ENCODE measurements at regions not wholly inside any gene's neighbourhood (a gene's known extent, or its start where the extent isn't known, plus 50 kb on each side); places are given as distances from the start of the nearest gene placed in this dataset.

DNA sequence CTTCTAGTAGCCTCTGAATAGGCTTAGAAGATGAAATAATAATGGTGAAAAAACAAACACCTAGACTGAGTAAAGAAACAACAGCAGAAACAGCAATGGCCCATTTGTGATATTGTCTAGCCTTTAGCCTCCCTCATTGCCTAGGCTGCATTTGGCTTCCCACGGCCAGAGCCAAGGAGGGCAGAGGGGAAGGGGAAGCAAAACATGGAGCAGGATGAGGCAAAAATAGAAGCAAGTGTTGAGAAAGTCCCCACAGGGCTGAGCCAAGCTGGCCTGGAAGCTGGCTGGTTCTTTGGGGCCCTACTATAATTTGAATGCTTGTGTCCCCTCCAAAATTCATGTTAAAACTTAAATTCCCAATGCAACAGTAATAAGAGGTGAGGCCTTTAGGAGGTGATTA, 60.2 kb upstream of the KSR1 start:
- DNase-seq = no peak

DNA sequence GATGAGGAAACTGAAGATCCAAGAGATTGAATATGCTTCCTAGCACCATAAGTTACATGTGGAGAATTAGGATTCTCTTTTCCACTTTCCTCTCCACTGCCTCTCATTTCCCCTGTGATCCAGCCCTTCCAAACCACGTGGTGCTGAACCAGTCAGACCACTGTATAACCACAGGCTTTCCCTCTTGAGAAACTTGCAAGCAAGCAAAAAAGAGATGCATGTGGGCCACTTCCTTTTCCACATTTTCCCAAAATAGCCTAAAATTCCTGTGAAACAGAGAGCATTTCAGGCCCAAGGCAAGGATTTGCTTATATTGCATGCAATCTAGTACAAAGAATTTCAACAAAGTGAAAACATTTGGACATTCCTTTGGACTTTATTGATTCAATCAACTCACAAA, 59.3 kb upstream of the KSR1 start:
- no peak for DNase-seq

DNA sequence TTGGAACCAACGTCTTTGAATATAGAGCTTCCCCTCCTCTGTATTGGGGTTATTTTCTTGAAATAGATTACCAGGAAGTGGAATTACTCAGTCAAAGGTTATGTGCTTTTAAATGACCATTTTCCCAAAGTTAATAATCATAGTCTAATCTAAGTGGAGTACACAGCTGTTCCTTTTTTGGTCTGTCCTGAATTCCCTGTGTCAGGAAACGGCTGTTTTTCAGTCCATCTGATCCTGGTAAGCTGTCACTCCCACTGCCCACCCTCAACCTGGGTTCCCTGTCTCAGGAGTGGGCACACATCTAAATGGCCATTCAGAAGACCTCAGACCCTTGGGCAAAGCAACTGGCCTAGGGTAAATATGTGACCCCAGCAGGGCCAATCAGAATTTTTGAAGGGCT, 57.6 kb upstream of the KSR1 start:
- no peak for DNase-seq

DNA sequence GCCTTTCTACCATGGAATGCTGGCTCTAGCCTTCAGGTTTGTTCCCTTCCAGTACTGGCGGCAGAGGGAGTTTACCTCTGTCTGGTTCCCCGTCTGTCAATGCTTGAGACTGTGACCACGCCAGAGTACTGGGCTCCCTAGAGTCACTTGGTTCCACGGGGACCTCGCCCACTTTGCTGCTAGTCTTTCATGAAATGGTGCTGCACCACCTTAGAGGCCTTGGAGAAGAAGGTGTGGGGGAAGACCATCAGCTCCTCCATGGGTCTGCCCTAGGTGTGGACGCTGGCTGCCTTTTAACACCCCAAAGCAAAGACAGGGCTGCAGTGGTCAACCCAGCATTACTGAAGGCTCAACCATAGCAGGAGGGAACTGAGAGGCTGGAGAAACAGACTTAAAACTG, 55.3 kb upstream of the KSR1 start:
- no peak for DNase-seq

DNA sequence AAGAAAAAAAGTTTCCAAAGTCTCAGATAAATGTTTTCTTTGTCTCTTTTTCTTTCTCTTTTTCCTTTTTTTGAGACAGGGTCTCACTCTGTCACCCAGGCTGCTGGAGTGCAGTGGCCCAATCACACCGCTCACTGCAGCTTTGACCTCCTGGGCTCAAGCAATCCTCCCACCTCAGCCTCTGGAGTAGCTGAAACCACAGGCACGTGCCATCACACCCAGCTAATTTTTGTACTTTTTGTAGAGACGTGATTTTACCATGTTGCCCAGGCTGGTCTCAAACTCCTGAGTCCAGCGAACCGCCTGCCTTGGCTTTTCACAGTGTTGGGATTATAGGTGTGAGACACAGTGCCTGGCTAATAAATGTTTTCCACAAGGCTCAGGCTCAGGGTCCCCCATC, 53.3 kb upstream of the KSR1 start:
- no peak for DNase-seq

DNA sequence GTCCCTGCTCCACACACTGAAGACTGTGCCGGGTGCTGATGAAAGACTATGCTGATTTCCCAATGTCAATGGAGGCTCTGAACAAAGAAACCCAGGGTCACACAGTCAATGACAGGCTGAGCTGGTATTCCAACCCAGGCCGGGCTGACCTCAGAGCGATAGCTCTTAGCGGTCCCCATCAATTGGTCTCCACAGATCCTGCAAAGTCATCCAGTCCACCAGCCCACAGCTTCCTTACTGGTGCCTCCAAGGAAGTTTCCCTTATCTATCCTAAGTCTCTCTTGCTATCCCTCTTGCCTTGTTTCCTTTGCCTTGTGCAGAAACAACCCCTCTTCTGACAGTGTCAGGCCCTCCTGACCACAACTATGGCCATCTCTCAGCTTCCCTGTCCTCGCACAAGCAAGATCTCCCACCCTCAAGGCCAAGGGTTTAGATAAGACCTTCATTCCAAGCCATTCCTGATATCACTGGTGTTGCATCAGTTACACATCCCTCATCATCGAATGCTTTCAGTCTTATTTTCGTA, 52.7 kb upstream of the KSR1 start:
- no peak for DNase-seq

DNA sequence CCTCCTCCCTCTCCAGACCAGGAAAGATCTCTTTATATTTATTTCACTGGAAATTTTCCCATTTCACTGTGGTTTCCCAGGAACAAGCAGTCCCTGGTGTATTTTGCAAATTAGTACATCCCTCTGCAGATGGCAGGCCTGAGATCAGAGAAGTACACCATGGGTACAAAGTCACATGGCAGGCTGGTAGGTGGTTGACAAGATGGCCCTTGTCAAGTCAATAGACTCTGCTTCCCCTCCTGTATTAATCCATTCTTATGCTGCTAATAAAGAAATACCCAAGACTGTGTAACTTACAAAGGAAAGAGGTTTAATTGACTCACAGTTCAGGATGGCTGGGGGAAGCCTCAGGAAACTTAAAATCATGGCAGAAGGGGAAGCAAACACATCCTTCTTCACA, 51.6 kb upstream of the KSR1 start:
- no peak for DNase-seq

Measured in activated CD4-positive, alpha-beta T cell treated with anti-CD3 and anti-CD28 coated beads for 48 hours (primary cell).